ENCODE measurements at regions not wholly inside any gene's neighbourhood (a gene's known extent, or its start where the extent isn't known, plus 50 kb on each side); places are given as distances from the start of the nearest gene placed in this dataset.

GRCh38 chr13:73618275-73618865 lies 515.8 kb downstream of the KLF12 start:
- TF ChIP-seq CTCF (IDR thresholded peaks at IDR 0.05): no peak
- H3K27me3 ChIP-seq: no peaks in the 10 kb centered on the region
- H3K27ac ChIP-seq: no peak overlapping the region
- H3K4me1 ChIP-seq: no peaks in the 10 kb centered on the region
- DNase-seq (ENCODE audit: low spot score): no peak
- H3K9me3 ChIP-seq: no peaks in the 10 kb centered on the region
- H3K36me3 ChIP-seq: no peaks in the 10 kb centered on the region
- no peak overlapping the region for H3K4me3 ChIP-seq

GRCh38 chr13:73616861-73617260 lies 517.3 kb downstream of the KLF12 start:
- Histone ChIP-seq H3K4me1 (no peaks in the 10 kb centered on the region), H3K4me3 (no peak overlapping the region), H3K27ac (no peak overlapping the region), H3K36me3 (no peaks in the 10 kb centered on the region), H3K9me3 (no peaks in the 10 kb centered on the region), H3K27me3 (no peaks in the 10 kb centered on the region)
- TF ChIP-seq CTCF (IDR thresholded peaks at IDR 0.05): no peak
- no peak for DNase-seq (ENCODE audit: low spot score)

GRCh38 chr13:73610799-73611592 lies 523.2 kb downstream of the KLF12 start:
- Histone ChIP-seq H3K9me3 (no peaks in the 10 kb centered on the region), H3K4me1 (no peaks in the 10 kb centered on the region), H3K36me3 (no peaks in the 10 kb centered on the region), H3K4me3 (no peak overlapping the region), H3K27ac (no peak overlapping the region), H3K27me3 (no peaks in the 10 kb centered on the region)
- no peak for DNase-seq (ENCODE audit: low spot score)
- TF ChIP-seq CTCF (IDR thresholded peaks at IDR 0.05): no peak

GRCh38 chr13:73608711-73609485 lies 525.3 kb downstream of the KLF12 start:
- H3K36me3 ChIP-seq: no peaks in the 10 kb centered on the region
- H3K27me3 ChIP-seq: no peaks in the 10 kb centered on the region
- H3K27ac ChIP-seq: no peak overlapping the region
- H3K4me1 ChIP-seq: no peaks in the 10 kb centered on the region
- no peak for DNase-seq (ENCODE audit: low spot score)
- no peak for TF ChIP-seq CTCF (IDR thresholded peaks at IDR 0.05)
- peaks cover 0 to 5% of the 10 kb centered on the region in 2 donors for H3K9me3 ChIP-seq
- no peak overlapping the region for H3K4me3 ChIP-seq

GRCh38 chr13:73608157-73608516 lies 526.1 kb downstream of the KLF12 start:
- TF ChIP-seq CTCF (IDR thresholded peaks at IDR 0.05): no peak
- no peaks in the 10 kb centered on the region for H3K4me1 ChIP-seq
- no peaks in the 10 kb centered on the region for H3K27me3 ChIP-seq
- DNase-seq (ENCODE audit: low spot score): no peak
- H3K9me3 ChIP-seq: peaks cover 0 to 8% of the 10 kb centered on the region in 2 donors
- no peak overlapping the region for H3K27ac ChIP-seq
- no peak overlapping the region for H3K4me3 ChIP-seq
- no peaks in the 10 kb centered on the region for H3K36me3 ChIP-seq

Measured in right atrium auricular region (tissue), 2 donors.